HepG2 (cell line): ENCODE measurements at regions not wholly inside any gene's neighbourhood (a gene's known extent, or its start where the extent isn't known, plus 50 kb on each side); places are given as distances from the start of the nearest gene placed in this dataset.

Source experiments
- GPN1 ChIP-seq: sonication (generic); formaldehyde crosslinking; IDR thresholded peaks from 2 replicates; pipeline ENCODE4 v1.5.1; 2020; ENCODE audit warnings: missing genetic modification reagents, borderline replicate concordance
- HINFP ChIP-seq: sonication (generic); formaldehyde crosslinking; IDR thresholded peaks from 2 replicates; pipeline ENCODE4 v1.4.0; 2020; ENCODE audit warnings: low read depth, mild to moderate bottlenecking, missing genetic modification reagents
- LBX2 ChIP-seq: sonication (generic); formaldehyde crosslinking; IDR thresholded peaks from 2 replicates; pipeline ENCODE4 v1.5.0; 2020; ENCODE audit warnings: missing genetic modification reagents, mild to moderate bottlenecking, borderline replicate concordance
- SOX13 ChIP-seq, 3 experiments: fragments of 450-650 bp in 1 of 3; sonication (generic) in 1 of 3; formaldehyde crosslinking in 1 of 3; IDR thresholded peaks in 2 of 3; conservative IDR thresholded peaks in 1 of 3; 2 replicates each; pipeline versions ENCODE4 v1.5.0 to v1.6.1; 2016 to 2020; ENCODE audit warnings: antibody characterized with exemption in 1 of 3, mild to moderate bottlenecking in 1 of 3, missing compliant biosample characterization in 1 of 3, missing genetic modification reagents in 1 of 3, moderate library complexity in 1 of 3
- ZHX2 ChIP-seq, 2 experiments: sonication (generic) in 1 of 2; formaldehyde crosslinking in 1 of 2; IDR thresholded peaks; 2 replicates each; pipeline versions ENCODE4 v1.6.1 to v1.9.0; 2014 to 2022; ENCODE audit warnings: antibody characterized with exemption in 1 of 2, borderline replicate concordance in 1 of 2, inconsistent platforms in 1 of 2, low read depth in 1 of 2, missing genetic modification reagents in 1 of 2

GRCh38 chr3:28978092-28978491, 302.8 kb upstream of the RBMS3 start (continued):
- no peak for TF ChIP-seq HINFP
- TF ChIP-seq LBX2 (CRISPR knock-in tag) = no peak
- no peak for TF ChIP-seq SOX13 (IDR thresholded peaks at IDR 0.05)
- no peak for TF ChIP-seq SOX13 (CRISPR knock-in tag; conservative IDR thresholded peaks at IDR 0.05 in 1 of 2, IDR thresholded peaks at IDR 0.05 in 1 of 2)
- TF ChIP-seq ZHX2 (IDR thresholded peaks at IDR 0.05; ENCODE audit: low read depth) = no peak
- TF ChIP-seq ZHX2 (CRISPR knock-in tag; IDR thresholded peaks at IDR 0.05; ENCODE audit: borderline replicate concordance) = no peak
- TF ChIP-seq GPN1 (CRISPR knock-in tag) = no peak
